HG03108 (cell line): ENCODE measurements at regions not wholly inside any gene's neighbourhood (a gene's known extent, or its start where the extent isn't known, plus 50 kb on each side); places are given as distances from the start of the nearest gene placed in this dataset.
"Not testable (repeated sequence)": the region's sequence is repeated elsewhere in the genome, so short reads cannot be mapped to it uniquely, and the experiment has no call there.

ENCODE experiments used
- ATAC-seq: cut with Tn5 transposase; IDR thresholded peaks from one replicate; pipeline ENCODE4 v1.9.1; 2021; ENCODE audit warnings: moderate library complexity; ENCODE audit not compliant: unreplicated experiment

DNA sequence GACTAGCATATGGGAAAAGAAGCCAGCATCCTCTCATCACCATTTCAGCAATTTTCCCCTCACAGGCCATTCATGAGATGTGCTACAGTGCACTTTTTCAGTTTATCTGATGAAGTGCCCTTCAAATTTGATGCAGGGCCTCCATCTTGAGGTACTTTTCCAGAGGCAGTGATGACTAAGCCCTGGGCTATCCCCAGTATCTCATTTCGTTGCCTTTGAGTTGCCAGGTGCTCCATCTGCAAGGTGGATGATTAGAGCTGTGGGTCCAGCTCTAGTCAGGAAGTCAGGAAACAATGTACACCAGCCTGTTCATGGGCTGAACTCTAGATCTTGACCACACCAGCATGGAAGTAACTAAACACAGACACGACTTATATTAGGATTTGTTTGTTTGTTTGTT lies 425.2 kb downstream of the METTL4 start:
- ATAC-seq: no peak

DNA sequence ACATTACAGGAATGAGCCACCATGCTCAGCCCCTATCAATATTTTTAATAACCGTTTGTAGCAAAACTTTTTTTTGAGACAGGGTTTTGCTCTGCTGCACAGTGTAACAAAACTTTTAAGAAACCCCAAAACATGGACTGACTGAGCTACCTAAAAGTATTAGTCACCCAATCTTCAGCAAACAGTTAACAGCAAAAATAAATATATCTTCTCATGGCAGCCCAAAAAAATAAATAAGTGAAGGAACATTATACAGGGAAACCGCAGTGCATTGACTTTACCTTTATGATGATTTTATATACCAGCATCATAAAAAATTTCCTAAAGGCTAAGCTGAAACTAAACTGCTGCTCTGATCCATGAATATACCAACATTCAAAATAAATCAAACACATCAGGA lies 424.6 kb downstream of the METTL4 start:
- ATAC-seq: no peak

DNA sequence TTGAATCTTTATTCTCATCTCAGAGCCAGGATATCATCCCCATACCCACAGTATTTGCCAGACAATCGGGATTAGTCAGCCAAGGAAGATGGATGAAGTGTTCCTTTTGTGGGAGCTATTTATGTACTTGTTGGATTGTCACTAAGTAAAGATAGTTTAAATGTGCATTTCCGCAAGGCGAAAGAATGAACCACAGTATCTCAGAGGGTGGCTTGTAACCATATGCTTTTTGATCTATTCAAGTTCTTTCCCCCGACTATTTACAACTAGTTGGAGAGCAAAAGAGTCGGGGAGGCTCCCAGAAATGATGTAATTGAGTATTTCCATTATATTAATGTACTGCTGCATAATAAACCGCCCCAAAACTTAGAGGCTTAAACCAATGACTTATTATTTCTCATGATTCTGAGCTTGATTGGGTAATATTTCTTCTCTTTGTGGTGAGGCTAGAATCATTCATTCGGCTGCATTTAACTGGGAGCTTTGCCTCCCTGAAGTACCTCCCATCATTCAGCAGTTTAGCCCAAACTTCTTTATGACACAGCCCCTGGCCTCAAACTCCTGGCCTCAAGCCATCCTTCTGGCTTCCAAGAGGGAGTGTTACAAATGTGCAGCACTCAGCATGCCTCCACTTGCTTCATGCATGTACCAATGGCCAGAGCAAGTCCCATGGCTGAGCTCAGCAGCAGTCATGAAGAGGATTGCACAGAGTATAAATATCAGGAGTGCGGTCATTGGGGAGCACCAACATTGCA lies 423.7 kb downstream of the METTL4 start:
- ATAC-seq: no peak

DNA sequence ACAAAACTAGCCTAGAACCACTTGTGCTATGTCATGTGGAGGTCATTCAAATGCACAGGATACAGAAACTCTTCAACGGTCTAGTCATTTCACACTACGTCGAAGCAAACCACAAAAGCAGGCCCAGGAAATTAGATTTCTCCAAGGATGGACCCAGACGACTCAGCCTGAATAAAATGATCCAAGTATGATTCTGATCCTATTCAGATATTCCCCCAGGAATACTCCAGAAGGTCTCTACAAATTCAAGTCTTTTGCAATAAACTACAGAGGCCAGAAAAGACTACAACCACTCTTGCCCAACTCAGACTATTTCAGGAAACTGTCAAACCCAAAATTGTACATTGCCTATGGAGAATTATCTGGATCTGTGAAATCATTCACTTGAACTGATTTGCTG lies 422.5 kb downstream of the METTL4 start:
- no peak for ATAC-seq

- ATAC-seq: no peak
These were observed 420.7 kb downstream of the METTL4 start for GRCh38 chr18:2150566-2150965.

DNA sequence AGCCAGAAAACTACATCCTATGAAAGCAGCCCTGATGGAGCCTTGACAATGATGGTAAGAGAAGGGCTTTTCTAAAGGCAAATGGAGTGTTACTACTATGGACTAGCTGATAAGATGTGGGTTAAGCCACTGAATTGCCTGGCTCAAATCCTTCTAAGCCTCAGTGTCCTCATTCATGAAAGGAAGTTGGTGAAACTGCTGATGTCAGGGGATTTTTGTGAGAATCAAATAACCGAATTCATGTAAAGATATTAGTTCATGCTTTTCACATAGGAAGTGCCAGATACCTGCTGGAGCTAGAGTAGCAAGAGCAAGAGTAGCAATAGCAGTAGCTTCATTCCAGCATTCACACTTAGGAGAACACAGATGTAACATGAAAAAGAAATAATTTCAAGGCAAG lies 417.0 kb downstream of the METTL4 start:
- ATAC-seq: no peak

GRCh38 chr18:2164644-2165550 lies 406.4 kb downstream of the METTL4 start:
- ATAC-seq: no peak

GRCh38 chr18:2166876-2167275 lies 404.4 kb downstream of the METTL4 start:
- not testable (repeated sequence) for ATAC-seq

DNA sequence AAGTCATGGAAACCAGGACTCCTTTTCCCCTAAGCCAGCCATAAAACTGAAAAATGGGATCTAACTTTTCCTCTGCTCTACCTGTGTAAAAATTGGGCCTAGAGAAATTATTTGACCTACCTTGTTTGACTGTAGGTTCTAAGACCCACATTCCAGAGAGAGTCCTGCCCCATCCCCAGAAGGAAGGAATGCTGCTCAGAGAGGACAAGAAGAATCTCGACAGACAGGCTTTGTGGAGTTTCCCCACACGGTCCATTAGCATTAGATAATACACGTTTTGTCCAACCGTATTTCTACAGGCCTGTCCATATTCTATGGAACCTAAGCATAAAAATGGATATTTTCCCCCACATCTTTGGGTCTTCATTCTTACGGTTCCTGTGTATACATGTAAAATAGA lies 403.3 kb downstream of the METTL4 start:
- ATAC-seq: no peak

- no peak for ATAC-seq
These were observed 401.6 kb downstream of the METTL4 start for GRCh38 chr18:2169656-2170055.

GRCh38 chr18:2171840-2172625 lies 399.3 kb downstream of the METTL4 start:
- ATAC-seq: no peak

- no peak for ATAC-seq
These were observed 398.4 kb downstream of the METTL4 start for GRCh38 chr18:2172881-2173280.

DNA sequence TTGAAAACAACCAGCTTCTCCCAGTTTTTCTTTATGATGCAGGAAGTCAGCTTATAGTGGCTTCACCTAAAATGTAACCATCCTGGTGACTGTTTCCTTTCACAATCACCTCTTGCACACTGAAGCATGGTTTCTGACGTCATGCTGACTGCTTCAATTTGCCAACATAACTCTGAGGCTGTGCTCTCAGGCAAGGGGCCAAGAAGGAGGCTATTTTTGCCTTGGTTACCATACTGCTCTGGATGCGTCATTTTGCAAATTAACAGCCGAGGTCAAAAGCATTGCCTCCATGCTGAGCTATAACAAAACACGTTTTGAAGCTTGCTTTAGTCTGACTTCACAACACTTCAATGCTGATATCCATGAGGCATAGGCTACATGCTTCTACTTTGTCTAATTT lies 397.8 kb downstream of the METTL4 start:
- no peak for ATAC-seq

GRCh38 chr18:2178036-2178435 lies 393.3 kb downstream of the METTL4 start:
- no peak for ATAC-seq

- no peak for ATAC-seq
These were observed 391.7 kb downstream of the METTL4 start for GRCh38 chr18:2179498-2180183.

GRCh38 chr18:2180586-2180985 lies 390.7 kb downstream of the METTL4 start:
- ATAC-seq: no peak

GRCh38 chr18:2183432-2183831 lies 387.9 kb downstream of the METTL4 start:
- ATAC-seq: no peak

GRCh38 chr18:2186967-2187366 lies 384.3 kb downstream of the METTL4 start:
- ATAC-seq: no peak

DNA sequence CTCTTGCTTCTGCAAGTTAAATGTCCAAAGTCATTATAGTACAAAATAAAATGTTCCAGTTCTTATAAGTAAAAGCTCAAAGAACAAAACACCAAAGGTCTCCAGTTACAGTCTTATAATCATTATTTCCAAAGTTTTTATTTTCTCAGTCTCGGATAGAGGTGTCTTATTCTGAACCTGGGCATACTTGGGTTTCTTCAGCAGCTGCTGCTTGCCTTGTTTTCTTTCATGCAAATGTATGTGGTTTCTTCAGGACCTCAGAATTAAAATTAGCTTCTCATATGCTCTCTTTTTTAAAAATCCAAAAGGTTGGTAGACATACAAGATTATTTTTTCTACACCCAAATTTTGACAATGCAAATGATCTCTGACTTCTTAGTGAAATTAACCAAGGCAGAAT lies 383.0 kb downstream of the METTL4 start:
- ATAC-seq: no peak

GRCh38 chr18:2191180-2191790 lies 380.0 kb downstream of the METTL4 start:
- no peak for ATAC-seq
